Anterior cingulate cortex (tissue), 58 donors: ENCODE measurements at regions not wholly inside any gene's neighbourhood (a gene's known extent, or its start where the extent isn't known, plus 50 kb on each side); places are given as distances from the start of the nearest gene placed in this dataset.
"Not testable (repeated sequence)": the region's sequence is repeated elsewhere in the genome, so short reads cannot be mapped to it uniquely, and the experiment has no call there.

Source experiments
- DNase-seq, 58 donors: peaks; one replicate each; lab custom pipeline; 2025; lab: John Stamatoyannopoulos, UW

- no peak for DNase-seq
Observed at GRCh38 chr6:11411593-11411992, 126.0 kb upstream of the TMEM170B start.

DNA sequence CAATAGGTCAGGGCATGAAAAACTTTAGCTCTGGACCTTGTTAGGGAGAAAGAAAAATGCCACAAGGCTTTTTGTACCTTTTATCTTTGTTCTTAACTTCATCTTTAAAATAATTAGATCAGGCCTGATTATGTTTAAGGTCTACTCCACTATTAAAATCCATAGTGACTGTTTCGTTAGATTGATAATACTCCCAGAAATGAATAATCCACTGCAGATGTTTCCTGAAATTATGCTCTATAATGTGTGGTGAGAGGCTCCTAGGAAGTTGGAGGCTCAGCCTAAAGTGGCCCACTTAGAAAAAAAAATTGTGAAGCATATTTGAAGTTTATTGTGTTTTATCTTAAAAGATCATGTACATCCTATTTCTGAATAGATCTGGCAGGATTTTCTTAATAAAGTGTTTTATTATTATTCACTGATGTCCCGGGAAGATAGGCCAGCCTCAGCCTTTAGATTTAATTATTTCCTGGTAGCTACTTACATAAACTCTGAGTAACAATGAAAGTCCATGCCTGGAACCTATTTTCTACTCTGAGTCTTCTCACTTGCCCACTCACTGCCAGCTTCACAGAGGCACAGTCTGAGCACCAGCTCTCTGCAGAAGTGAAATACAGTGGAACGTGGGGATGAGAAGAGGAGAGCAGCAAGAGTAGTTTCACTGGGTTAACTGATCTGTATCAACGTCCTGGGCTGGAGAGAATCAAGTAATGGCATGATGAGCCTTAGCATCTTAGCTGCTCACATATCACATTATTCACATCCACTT lies 126.8 kb upstream of the TMEM170B start:
- peak in 15 of 58 donors; percentile 2 to 66 (median 21) for DNase-seq

DNA sequence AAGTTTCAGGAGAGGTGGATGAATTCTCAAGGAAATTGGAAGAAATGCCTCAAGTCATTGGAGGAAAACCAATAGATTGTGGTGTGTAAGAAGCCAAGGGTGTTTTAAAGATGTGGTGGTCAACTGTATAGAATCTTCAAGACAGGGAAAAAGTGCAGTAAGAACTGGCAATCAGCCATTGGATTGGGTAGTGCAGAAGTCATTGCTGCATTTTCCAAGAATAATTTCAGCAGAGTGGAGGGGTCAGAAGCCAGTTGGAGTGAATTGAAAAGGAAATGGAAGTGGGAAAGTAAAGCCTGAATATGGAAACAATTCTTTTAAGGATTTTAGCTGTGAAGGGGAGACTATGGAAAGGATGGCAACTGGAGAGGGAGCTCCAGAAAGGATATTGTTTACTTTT lies 128.2 kb upstream of the TMEM170B start:
- DNase-seq: no peak

GRCh38 chr6:11407414-11407813 lies 130.1 kb upstream of the TMEM170B start:
- no peak for DNase-seq

GRCh38 chr6:11404838-11405237 lies 132.7 kb upstream of the TMEM170B start:
- no peak for DNase-seq

- DNase-seq: no peak
Observed at GRCh38 chr6:11404081-11404480, 133.5 kb upstream of the TMEM170B start.

- DNase-seq: no peak
Observed at GRCh38 chr6:11403035-11403601, 134.4 kb upstream of the TMEM170B start.

DNA sequence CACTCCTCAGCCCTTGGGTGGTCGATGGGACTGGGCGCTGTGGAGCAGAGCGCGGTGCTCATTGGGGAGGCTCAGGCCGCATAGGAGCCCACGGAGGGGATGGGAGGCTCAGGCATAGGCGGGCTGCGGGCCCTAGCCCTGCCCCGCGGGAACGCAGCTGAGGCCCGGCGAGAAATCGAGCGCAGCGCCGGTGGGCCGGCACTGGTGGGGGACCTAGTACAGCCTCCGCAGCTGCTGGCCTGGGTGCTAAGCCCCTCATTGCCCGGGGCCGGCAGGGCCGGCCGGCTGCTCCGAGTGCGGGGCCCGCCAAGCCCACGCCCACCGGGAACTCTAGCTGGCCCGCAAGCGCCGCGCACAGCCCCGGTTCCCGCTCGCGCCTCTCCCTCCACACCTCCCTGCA lies 135.0 kb upstream of the TMEM170B start:
- DNase-seq: not testable (repeated sequence)

DNA sequence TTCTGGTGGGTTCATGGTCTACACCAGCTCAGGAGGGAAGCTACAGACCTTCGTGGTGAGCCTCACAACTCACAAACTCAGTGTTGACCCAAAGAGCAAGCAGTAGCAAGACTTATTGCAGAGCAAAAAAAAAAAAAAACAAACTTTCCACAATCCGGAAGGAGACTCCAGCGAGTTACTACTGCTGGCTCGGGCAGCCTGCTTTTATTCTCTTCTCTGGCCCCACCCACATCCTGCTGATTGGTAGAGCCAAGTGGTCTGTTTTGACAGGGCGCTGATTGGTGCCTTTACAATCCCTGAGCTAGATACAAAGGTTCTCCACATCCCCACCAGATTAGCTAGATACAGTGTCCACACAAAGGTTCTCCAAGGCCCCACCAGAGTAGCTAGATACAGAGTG lies 135.6 kb upstream of the TMEM170B start:
- DNase-seq: not testable (repeated sequence)

- no peak for DNase-seq
Observed at GRCh38 chr6:11398451-11399326, 138.9 kb upstream of the TMEM170B start.

GRCh38 chr6:11397622-11398450 lies 139.7 kb upstream of the TMEM170B start:
- DNase-seq: no peak

DNA sequence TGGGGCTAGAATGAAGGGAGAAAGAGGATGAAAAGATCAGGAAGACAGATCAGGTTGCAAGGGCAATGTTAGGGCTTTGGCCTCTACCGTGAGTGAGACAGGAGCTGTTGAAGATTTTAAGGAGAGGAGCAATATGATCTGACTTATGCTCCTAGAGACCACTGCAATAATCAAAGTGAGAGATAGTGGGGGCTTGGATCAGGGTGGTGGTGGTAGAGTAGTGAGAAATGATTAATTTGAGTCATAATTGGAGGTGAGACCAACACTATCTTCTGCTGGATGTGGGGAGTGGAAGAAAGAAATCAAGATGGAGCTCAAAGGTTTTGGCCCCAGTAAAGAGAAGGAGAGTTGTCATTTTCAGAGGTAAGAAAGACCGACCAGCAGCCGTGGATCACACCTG lies 140.7 kb upstream of the TMEM170B start:
- DNase-seq: no peak

DNA sequence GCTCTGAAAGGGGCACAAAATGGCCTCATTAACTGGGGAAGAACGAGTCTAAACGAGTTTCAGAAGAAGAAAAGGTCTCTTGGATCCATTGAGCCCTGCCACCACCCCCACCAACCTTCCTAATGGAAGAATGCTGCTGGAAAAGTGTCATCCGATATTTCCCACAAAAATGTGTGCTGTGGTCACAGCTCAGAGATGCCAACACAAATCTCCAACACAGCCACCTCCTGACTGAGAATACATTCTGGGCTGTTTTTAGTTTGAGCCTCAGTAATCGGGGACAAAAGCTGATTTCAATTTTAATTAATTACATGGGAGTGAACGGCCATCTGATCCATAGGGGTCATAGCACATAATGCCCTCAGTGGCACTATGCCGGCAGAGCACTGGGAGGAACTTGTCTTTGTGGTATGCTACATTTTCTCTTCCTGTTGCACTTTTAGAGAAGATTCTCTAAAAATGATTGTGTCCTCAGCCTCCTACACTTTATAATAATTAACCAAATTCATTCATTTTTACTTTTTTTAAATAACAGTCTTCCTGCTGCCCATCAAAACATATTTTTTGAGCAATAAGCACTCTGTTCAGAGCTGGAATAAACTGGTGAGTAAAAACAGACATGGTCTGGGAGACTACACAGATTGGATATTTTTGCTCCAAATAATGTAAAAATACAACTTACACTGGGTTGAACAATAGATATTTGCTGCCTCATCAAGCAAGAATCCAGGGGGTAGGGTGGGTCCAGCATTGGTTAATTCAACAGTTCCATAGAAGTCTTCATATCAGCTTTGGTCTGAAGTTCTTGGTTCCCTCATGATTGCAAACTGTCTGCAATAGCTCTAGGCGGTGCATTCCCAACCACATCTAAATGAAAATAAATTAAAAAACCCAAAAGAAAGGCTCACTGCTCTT lies 143.6 kb upstream of the TMEM170B start:
- no peak for DNase-seq

GRCh38 chr6:11392778-11393507 lies 144.6 kb upstream of the TMEM170B start:
- no peak for DNase-seq

GRCh38 chr6:11391934-11392777 lies 145.4 kb upstream of the TMEM170B start:
- DNase-seq: no peak

- no peak for DNase-seq
Observed at GRCh38 chr6:11389977-11390376, 147.6 kb upstream of the TMEM170B start.
